RWPE2 (cell line): ENCODE measurements at regions not wholly inside any gene's neighbourhood (a gene's known extent, or its start where the extent isn't known, plus 50 kb on each side); places are given as distances from the start of the nearest gene placed in this dataset.

Experiments
- ATAC-seq: fragments of 200-7000 bp; cut with Tn5 transposase; 3 replicates; pipeline ENCODE4 v1.9.1; 2021; ENCODE audit warnings: low read depth
- DNase-seq: peaks from one replicate; pipeline ENCODE4 v3.0.0-alpha.2; 2020; ENCODE audit warnings: low spot score
- H3K27ac ChIP-seq: fragments of 450-650 bp; 2 replicates; pipeline ENCODE4 v1.5.1; 2017; ENCODE audit warnings: mild to moderate bottlenecking; ENCODE audit not compliant: poor library complexity, severe bottlenecking
- H3K27me3 ChIP-seq: fragments of 250-450 bp; sonication (Bioruptor Pico); 2 replicates; pipeline ENCODE4 v1.5.1; 2021; ENCODE audit warnings: mild to moderate bottlenecking, moderate library complexity; ENCODE audit not compliant: insufficient read depth, poor library complexity, severe bottlenecking
- H3K36me3 ChIP-seq: fragments of 250-450 bp; sonication (Bioruptor Pico); 2 replicates; pipeline ENCODE4 v1.5.1; 2020; ENCODE audit warnings: low read depth, mild to moderate bottlenecking, moderate library complexity
- H3K4me1 ChIP-seq: fragments of 250-450 bp; sonication (Bioruptor Pico); 2 replicates; pipeline ENCODE4 v1.5.1; 2021; ENCODE audit warnings: mild to moderate bottlenecking, moderate library complexity; ENCODE audit not compliant: insufficient read depth, poor library complexity, severe bottlenecking
- H3K4me3 ChIP-seq: fragments of 250-450 bp; sonication (Bioruptor Pico); 2 replicates; pipeline ENCODE4 v1.5.1; 2021; ENCODE audit warnings: mild to moderate bottlenecking, moderate library complexity; ENCODE audit not compliant: severe bottlenecking
- H3K9me3 ChIP-seq: fragments of 250-450 bp; sonication (Bioruptor Pico); 2 replicates; pipeline ENCODE4 v1.5.1; 2021; ENCODE audit warnings: mild to moderate bottlenecking, moderate library complexity; ENCODE audit not compliant: severe bottlenecking
- CTCF ChIP-seq: fragments of 450-650 bp; IDR thresholded peaks from one replicate; pipeline ENCODE4 v1.5.1; 2017; ENCODE audit warnings: mild to moderate bottlenecking, moderate library complexity; ENCODE audit not compliant: poor library complexity, severe bottlenecking

GRCh38 chr11:15509082-15509481, 394.4 kb downstream of the INSC start:
- H3K36me3 ChIP-seq, result no peaks in the 10 kb centered on the region
- H3K27ac ChIP-seq, result no peak overlapping the region
- H3K4me3 ChIP-seq, result no peak overlapping the region
- TF ChIP-seq CTCF, result no peak
- H3K27me3 ChIP-seq, result no peaks in the 10 kb centered on the region
- no peaks in the 10 kb centered on the region for H3K9me3 ChIP-seq
- no peak for ATAC-seq
- DNase-seq, result no peak
- H3K4me1 ChIP-seq, result no peaks in the 10 kb centered on the region

DNA sequence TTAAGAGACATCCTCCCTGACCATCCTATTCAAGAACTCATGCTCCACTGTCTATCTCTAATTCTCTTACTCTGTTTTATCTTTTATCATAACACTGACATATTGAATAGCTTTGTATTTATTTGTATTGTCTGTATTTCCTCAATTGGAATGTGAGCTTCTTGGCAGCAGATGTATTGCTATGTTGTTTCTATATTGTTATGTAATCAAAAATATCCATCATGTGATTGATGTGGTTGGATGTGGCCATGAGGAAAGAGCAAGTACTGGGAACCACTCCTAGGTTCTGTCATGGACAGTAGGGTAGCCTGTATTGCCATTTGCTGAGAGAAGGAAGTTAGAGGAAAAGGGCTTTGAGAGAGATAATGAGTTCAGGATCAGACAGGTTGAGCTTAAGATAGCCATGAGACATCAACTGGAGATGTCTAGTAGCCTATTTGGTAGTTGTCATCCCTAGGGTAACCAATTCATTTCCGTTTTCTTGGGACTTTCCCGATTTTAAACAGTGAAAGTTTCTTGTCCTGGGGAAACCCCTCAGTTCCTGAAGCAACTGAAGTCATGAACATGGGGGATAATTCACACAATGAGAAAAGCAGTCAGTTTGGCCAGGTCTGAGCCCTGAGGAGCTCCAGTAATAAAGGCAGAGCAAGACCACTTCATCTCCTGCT, 404.5 kb downstream of the INSC start:
- H3K4me3 ChIP-seq, result no peak overlapping the region
- ATAC-seq (no peak), DNase-seq (no peak)
- no peaks in the 10 kb centered on the region for H3K36me3 ChIP-seq
- H3K27me3 ChIP-seq, result no peaks in the 10 kb centered on the region
- H3K9me3 ChIP-seq, result no peaks in the 10 kb centered on the region
- H3K4me1 ChIP-seq, result no peaks in the 10 kb centered on the region
- H3K27ac ChIP-seq, result no peak overlapping the region
- TF ChIP-seq CTCF, result no peak

DNA sequence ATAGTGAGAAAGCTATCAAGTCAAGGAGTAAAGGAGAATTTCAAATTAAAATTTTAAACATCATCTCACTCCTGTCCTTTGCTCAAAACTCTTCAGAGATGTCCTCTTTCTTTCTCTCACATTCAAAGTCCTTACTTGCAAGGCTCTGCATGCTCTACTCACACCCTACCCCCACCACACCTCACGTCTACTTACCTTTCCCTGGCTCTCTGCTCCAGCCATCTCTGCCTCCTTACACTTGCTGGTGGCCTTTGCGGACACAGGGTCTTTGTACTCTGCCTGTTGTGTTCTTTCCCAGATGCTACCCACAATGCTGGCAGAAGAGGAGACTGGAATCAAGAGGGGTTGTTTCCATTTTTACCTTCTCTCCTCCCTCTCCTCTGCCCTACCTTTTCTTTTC, 405.2 kb downstream of the INSC start:
- Histone ChIP-seq H3K27me3 (no peaks in the 10 kb centered on the region), H3K9me3 (no peaks in the 10 kb centered on the region), H3K27ac (no peak overlapping the region), H3K36me3 (no peaks in the 10 kb centered on the region), H3K4me1 (no peaks in the 10 kb centered on the region), H3K4me3 (no peak overlapping the region)
- no peak for DNase-seq
- TF ChIP-seq CTCF, result no peak
- no peak for ATAC-seq

- DNase-seq (no peak), ATAC-seq (no peak)
- H3K27ac ChIP-seq, result no peak overlapping the region
- H3K36me3 ChIP-seq, result no peaks in the 10 kb centered on the region
- TF ChIP-seq CTCF, result no peak
- H3K9me3 ChIP-seq, result no peaks in the 10 kb centered on the region
- no peak overlapping the region for H3K4me3 ChIP-seq
- no peaks in the 10 kb centered on the region for H3K4me1 ChIP-seq
- no peaks in the 10 kb centered on the region for H3K27me3 ChIP-seq
Measured at GRCh38 chr11:15523543-15523942, 408.8 kb downstream of the INSC start.

DNA sequence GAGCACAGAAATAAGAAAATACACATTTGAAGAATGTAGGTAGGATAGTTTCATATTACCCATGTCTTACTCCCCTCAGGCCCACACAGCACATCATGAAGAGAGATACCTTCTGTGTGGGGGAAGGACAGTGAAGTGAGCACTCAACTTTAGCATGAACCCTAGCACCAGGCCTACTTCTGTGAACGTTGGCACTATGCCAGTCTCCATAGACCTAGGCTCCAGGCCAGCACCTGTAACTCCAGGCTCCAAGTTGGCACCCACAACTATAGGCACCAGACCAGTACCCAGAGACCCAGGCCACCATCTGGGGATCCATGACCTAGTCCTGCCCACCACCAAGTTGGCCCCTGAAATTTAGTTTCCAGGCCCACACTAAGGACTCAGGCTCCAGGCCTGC, 410.9 kb downstream of the INSC start:
- Histone ChIP-seq H3K36me3 (no peaks in the 10 kb centered on the region), H3K4me3 (no peak overlapping the region), H3K27me3 (no peaks in the 10 kb centered on the region), H3K4me1 (no peaks in the 10 kb centered on the region), H3K9me3 (no peaks in the 10 kb centered on the region), H3K27ac (no peak overlapping the region)
- no peak for TF ChIP-seq CTCF
- ATAC-seq (no peak), DNase-seq (no peak)
